Neural progenitor cell (in vitro differentiated cells): ENCODE measurements at regions not wholly inside any gene's neighbourhood (a gene's known extent, or its start where the extent isn't known, plus 50 kb on each side); places are given as distances from the start of the nearest gene placed in this dataset.

Source experiments
- EZH2 ChIP-seq: fragments of 200-600 bp; sonication (generic); IDR thresholded peaks from 2 replicates; pipeline ENCODE4 v1.6.1; 2017; ENCODE audit warnings: antibody characterized with exemption, mild to moderate bottlenecking, moderate library complexity
- TF ChIP-seq, protein P1 (sequence below): fragments of 200-600 bp; sonication (generic); IDR thresholded peaks from 2 replicates; pipeline ENCODE4 v1.5.1; 2017; ENCODE audit warnings: antibody characterized with exemption, mild to moderate bottlenecking

GRCh38 chr10:107502229-107502985, 337.9 kb upstream of the SORCS1 start:
- TF ChIP-seq, protein P1, sequence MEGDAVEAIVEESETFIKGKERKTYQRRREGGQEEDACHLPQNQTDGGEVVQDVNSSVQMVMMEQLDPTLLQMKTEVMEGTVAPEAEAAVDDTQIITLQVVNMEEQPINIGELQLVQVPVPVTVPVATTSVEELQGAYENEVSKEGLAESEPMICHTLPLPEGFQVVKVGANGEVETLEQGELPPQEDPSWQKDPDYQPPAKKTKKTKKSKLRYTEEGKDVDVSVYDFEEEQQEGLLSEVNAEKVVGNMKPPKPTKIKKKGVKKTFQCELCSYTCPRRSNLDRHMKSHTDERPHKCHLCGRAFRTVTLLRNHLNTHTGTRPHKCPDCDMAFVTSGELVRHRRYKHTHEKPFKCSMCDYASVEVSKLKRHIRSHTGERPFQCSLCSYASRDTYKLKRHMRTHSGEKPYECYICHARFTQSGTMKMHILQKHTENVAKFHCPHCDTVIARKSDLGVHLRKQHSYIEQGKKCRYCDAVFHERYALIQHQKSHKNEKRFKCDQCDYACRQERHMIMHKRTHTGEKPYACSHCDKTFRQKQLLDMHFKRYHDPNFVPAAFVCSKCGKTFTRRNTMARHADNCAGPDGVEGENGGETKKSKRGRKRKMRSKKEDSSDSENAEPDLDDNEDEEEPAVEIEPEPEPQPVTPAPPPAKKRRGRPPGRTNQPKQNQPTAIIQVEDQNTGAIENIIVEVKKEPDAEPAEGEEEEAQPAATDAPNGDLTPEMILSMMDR = no peak
- no peak for TF ChIP-seq EZH2
